Cardiac fibroblast (primary cell): ENCODE measurements at regions not wholly inside any gene's neighbourhood (a gene's known extent, or its start where the extent isn't known, plus 50 kb on each side); places are given as distances from the start of the nearest gene placed in this dataset.
A peak's percentile ranks its signal among the peaks of the same experiment; 100 is the strongest.

ENCODE experiments used
- DNase-seq, 2 donors: peaks; one replicate each; pipeline versions ENCODE4 v3.0.0 to v3.0.0-alpha.2; 2010; ENCODE audit warnings: low read depth in 2 of 2
- H3K4me3 ChIP-seq, 2 donors: replicated peaks in 1 of 2; 1 replicate in 1 of 2; 2 replicates in 1 of 2; pipeline ENCODE4 v1.5.1; 2011; ENCODE audit warnings: low read depth in 2 of 2, low read length in 2 of 2, mild to moderate bottlenecking in 2 of 2, moderate library complexity in 1 of 2
- CTCF ChIP-seq: IDR thresholded peaks from one replicate; pipeline ENCODE4 v1.5.1; 2011; ENCODE audit warnings: low read depth, mild to moderate bottlenecking, low read length, inconsistent platforms

- DNase-seq, result no peak
- no peak overlapping the region for H3K4me3 ChIP-seq
- TF ChIP-seq CTCF, result no peak
These were observed 126.0 kb upstream of the CNTN1 start for GRCh38 chr12:40566271-40566670.

- TF ChIP-seq CTCF, result no peak
- H3K4me3 ChIP-seq, result no peak overlapping the region
- DNase-seq, result peak in 1 of 2 donors; percentile 0
These were observed 122.5 kb upstream of the CNTN1 start for GRCh38 chr12:40569626-40570179.

- DNase-seq, result no peak
- TF ChIP-seq CTCF, result no peak
- no peak overlapping the region for H3K4me3 ChIP-seq
These were observed 119.2 kb upstream of the CNTN1 start for GRCh38 chr12:40573024-40573423.

GRCh38 chr12:40575987-40576386 lies 116.3 kb upstream of the CNTN1 start:
- H3K4me3 ChIP-seq, result no peak overlapping the region
- no peak for DNase-seq
- TF ChIP-seq CTCF, result no peak

GRCh38 chr12:40577834-40578233 lies 114.4 kb upstream of the CNTN1 start:
- no peak for TF ChIP-seq CTCF
- no peak overlapping the region for H3K4me3 ChIP-seq
- no peak for DNase-seq

GRCh38 chr12:40579687-40580086 lies 112.6 kb upstream of the CNTN1 start:
- H3K4me3 ChIP-seq, result no peak overlapping the region
- no peak for DNase-seq
- TF ChIP-seq CTCF, result no peak

- no peak for TF ChIP-seq CTCF
- no peak overlapping the region for H3K4me3 ChIP-seq
- no peak for DNase-seq
These were observed 111.9 kb upstream of the CNTN1 start for GRCh38 chr12:40580346-40580745.
